Activated CD4-positive, alpha-beta T cell treated with anti-CD3 and anti-CD28 coated beads, Interleukin-2, amount 50 U/mL, for 16 hours (primary cell): ENCODE measurements at regions not wholly inside any gene's neighbourhood (a gene's known extent, or its start where the extent isn't known, plus 50 kb on each side); places are given as distances from the start of the nearest gene placed in this dataset.

Experiments
- DNase-seq: peaks from one replicate; pipeline ENCODE4 v3.0.0-alpha.2; 2020

- DNase-seq = no peak
These were observed 294.5 kb upstream of the NBEA start for GRCh38 chr13:34647379-34648150.

DNA sequence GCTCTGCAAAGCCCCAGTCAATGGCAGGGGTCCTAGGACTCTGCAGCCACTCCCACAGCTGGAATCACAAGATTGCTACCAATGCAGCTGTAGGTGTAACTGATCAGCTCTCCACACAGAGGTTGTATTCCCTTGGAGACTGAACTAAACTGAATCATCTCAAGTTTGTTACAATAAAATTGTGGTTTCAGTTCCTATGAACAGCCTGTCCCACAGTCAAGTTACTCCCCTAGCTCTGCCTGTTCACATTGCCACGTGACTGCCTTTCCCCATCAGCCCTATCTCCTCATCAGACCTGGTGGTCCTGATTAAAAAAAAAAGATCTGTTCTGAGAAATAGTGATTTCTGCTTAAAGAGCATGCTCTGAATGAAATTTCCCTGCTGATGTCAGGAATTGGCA is 287.9 kb upstream of the NBEA start:
- DNase-seq = no peak

DNA sequence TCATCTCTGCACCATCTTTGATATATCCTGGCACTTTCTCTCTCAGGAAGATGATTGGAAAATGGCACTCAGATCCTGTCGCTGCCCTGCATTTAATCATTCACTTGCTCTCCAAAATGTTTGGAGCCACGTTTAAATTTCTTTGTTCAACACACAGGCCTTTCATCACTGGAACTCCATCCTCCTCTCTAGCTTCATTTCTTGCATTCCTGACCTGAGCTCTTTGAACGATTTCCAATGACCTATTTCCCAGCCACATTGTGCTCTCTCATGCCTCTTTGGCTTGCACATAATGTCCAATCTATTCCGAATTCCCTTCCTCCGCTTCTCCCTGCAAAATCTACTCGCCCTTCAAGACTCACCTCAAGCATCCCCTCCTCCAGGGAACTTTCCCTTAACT is 287.4 kb upstream of the NBEA start:
- no peak for DNase-seq

GRCh38 chr13:34655554-34655953 is 286.5 kb upstream of the NBEA start:
- DNase-seq = no peak

DNA sequence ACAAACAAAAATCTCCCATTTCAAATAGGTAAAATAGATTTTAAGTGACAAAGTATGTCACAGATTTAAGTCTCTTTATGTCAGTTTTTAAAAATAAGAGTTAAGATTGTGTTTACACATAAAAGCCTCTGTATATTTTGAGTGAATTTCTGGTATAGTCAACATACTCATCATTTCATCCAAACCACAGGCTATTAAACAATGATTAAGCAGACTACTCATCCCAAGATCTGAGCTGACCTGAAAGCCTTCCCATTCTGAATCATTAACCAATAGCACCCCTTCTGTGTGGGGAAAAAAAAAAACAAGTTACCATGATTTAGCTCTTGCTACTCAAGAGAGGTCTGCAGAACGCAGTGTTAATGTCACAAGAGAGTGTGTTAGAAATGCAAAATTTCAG is 284.4 kb upstream of the NBEA start:
- DNase-seq = no peak

DNA sequence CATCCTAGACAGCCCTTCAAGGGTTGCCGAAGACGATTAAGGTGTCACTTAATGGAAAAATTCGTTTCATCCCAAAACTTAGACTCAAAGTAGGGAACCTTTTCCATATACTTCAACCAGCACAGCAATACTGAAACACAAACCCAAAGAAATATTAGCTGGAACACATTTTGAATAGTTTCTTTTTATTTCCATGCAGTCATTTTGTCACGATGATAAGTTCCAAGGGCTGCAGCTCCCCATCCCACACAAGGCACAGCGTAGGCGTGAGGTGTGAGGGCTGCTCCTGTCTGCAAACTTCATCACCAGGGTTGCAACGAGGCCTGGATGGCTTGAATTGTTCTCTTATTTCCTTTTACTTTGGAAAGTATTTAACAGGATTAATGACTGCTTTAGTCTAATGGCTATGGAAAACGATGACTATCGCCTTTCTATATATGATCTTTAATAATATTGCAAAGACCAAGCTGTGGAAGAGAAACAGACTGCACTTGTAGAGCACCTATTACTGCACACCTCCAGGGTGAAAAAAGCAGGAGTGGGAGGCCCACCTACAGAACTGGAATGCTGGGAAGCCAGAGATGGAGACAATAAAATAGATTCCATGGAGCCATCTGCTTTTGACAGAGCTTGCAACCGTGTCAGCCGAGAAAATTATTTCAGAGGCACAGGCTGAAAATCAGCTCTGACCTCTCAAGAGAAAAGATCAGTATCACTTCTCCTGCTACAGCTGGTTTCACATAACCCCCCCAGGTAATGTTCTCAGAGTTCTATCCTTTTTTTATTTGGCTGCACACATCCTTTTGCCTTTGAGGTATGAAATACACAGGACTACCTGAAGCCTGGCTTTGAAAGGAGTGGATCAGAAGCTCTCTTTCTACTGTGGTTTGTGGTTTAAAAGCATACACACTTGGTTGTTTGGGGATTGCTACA is 274.5 kb upstream of the NBEA start:
- DNase-seq = no peak

- no peak for DNase-seq
These were observed 270.9 kb upstream of the NBEA start for GRCh38 chr13:34671137-34671536.

- no peak for DNase-seq
These were observed 269.4 kb upstream of the NBEA start for GRCh38 chr13:34672631-34673030.

DNA sequence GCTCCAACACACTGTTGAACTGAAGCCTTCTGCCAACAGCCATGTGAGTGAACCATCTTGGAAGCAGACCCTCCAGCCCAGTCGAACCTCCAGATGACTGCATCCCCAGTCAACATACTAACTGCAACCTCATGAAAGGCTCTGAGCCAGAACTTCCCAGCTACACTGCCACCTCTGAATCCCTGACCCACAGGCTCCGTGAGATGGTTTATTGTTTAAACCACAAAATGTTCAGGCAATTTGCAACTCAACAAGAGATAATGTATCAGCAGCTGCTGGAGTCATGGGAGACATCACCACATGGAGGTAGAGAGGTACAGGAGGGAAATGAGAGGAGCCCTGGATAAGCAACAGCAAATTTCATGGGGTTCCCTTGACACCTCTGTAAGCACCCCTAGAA is 266.4 kb upstream of the NBEA start:
- no peak for DNase-seq

DNA sequence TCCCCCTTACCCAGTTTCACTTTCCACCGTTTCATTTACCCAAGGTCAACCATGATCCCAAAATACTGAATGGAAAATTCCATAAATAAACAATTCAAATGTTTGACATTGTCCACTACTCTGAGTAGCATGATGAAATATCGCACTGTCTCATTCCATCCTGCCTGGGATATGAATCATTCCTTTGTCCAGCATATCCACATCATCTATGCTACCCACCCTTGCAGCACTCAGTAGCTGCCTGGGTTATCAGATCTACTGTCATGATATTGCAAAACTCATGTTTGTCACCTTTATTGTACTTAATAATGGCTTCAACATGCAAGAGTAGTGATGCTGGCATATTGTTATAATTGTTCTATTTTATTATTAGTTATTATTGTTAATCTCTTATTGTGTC is 263.9 kb upstream of the NBEA start:
- DNase-seq = no peak

DNA sequence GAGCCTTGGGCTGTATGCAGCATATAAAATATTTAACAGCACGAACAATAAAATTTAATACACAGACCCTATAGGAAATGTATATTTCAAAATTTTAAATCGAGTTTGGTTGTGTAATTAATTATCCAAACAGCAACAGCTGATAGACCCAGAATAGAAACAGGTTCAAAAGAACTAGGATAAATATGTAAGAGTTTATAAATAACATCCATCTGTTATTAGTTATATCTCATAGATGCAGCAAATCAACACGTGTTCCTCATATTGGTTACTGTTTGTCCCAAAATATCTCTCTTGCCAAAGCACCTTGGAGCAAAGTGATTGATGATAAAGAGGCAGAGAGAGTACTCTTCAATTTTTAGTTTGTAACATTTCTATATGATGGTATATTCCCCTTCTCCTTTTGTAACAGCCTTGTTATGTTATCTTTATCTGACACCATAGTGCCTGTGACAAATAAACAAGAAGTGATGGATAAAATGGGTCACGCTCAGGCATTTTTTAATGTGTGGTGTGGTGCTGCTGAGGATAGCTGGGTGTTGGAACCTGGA is 260.6 kb upstream of the NBEA start:
- DNase-seq = no peak

- DNase-seq = no peak
These were observed 247.0 kb upstream of the NBEA start for GRCh38 chr13:34695063-34695462.

- DNase-seq = no peak
These were observed 245.8 kb upstream of the NBEA start for GRCh38 chr13:34696296-34696695.

DNA sequence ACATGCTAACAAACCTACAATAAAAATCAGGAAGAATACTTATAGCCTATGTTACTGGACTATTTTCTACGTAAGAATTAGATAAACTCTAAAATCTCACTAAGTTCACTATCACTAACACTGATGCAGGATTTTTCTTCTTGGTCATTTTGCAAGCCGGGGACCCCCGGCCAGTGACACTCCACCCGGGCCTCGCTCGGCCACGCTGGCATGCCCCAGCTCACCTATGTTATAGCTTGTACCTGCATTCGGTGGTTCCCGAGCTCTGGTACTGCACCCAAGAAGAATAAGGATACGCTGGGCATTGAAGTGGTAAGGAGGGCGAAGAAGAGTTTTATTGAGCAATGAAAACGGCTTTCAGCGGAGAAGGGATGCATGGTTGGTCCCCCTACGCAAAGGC is 245.3 kb upstream of the NBEA start:
- DNase-seq = no peak

DNA sequence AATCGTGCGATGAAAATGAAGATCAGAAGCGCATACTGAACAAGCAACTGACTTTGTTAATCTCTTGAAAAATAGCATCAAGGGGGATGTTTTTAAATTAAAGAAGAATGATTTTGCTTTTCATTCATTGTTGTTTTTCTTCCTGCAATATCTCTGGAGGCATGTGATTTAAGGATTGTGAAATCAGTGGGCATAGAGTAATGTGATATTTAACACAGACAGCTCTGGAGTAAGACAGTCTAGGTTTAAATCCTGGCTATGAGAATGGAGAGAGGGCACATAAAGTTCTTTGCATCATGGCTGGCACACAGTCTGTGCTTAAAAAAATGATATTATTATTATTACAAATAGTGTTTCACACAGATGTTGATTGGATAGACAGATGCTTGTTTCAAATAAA is 243.1 kb upstream of the NBEA start:
- DNase-seq = no peak

GRCh38 chr13:34700155-34700554 is 241.9 kb upstream of the NBEA start:
- DNase-seq = no peak

DNA sequence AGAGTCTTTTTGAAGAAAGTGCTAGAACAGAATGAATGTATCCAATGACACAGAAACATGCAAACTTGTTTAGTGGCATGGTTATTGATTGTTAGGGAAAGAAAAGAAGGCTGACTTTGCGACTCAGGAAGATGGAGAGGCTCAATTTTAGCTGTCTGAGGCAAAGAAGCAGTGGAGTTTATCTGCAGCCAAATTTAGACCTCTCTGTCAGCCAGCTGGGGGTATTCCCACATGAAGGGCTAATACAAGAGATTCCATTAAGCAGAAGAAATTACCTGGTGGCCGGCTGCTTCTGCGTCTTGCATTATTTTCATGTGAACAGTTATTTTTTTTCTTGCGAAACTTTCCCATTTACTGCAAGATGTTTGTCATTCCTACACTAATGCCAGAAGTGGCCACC is 240.2 kb upstream of the NBEA start:
- no peak for DNase-seq

DNA sequence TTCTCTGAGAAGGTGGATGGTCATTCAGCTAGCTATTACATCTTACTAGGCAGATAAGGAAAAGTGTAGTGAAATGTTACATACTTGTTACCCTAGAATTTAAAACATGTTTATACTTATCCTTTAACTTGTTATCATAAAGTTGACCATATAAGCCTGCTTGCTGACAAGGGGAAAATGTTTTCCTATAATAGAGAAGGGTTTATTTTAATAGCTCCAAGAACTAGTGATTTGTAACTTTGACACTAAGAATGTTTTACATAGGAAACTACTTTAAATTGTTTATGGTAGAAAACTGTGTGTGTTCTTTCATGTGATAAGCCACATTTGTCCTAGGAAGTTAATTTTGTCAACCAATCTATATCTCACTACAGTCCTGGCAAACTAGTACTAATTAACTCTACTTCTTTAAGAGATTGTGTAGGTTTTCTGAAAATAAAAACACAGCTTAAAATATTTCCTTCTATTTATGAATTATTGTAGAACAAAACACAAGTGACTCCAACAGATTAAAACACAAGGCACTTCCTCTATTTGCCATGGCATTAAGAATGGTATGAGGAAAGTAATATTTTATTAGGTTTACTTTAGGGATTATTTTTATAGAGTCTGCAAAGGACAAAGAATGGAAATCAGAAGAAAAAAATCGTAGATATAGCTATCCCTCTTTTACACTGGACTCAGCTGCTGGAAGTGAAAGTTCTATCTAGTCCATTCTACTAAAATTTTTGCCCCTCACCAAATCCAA is 233.3 kb upstream of the NBEA start:
- no peak for DNase-seq

GRCh38 chr13:34719060-34719875 is 222.8 kb upstream of the NBEA start:
- DNase-seq = no peak

DNA sequence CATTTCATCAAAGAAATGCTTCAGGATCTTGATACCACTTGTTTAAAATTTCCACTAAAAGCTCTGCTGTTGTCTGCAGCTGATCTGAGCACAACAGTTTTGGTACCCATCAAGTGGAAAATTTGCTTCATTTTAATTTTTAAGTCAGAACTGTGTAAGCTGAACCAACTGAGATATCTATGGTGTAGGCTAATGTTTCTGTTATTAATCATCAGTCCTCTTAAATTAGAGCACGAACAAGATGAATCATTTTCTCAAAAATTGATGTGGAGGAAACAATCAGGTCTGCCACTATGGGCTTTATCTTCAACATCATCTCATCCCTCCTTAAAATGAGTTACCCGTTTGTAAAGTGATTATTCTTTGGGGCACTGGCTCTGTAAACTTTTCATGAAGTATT is 221.5 kb upstream of the NBEA start:
- DNase-seq = peak; percentile 4

DNA sequence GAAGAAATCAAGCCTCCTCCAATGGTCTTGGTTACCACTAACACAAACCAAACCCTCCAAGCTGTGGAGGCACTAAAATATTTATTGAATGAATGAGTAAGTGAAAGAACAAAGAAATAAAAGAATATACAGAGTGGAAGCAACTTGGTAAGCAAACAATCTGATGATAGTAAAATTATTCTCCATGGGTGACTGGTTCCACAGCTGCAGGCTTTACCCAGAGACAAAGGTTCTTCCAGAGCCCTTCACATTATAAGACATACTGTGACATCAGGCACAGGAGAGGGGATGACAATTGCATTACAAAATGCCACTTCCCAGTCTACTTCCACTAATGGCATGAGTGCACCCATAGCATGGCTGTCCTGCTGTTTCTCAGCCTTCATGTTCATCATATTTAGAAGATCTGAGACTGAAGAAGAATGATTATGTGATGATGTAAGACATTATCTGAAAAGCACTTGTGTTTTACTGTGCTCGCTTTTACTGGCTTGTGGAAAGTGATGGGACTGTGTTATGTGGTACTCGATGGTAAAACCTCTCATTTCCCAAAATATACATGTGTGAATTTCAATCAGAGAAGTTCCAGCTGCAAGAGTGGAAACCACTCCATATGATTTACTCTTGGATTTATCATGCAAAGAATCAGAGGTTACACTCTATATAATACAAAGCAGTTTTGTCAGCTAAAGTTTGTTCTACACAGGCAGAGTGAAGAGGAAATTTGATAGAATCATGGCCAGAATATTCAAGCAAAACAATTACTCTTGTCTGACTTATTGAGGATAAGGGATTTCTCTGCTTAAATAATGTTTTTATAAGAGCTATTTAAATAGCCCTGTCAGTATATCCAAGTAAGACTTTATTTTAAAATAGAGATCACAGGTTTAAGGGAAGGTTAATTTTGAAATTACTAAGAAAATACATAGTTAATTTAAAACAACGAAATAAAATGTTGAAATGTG is 220.2 kb upstream of the NBEA start:
- DNase-seq = no peak
